ENCODE measurements at regions not wholly inside any gene's neighbourhood (a gene's known extent, or its start where the extent isn't known, plus 50 kb on each side); places are given as distances from the start of the nearest gene placed in this dataset.
A peak's percentile ranks its signal among the peaks of the same experiment; 100 is the strongest.

- Histone ChIP-seq H3K9me3 (ENCODE audit: severe bottlenecking) (no peaks in the 10 kb centered on the region), H3K4me1 (ENCODE audit: insufficient read depth, poor library complexity, severe bottlenecking) (peaks cover 27% of the 10 kb centered on the region), H3K27me3 (ENCODE audit: insufficient read depth, poor library complexity, severe bottlenecking) (no peaks in the 10 kb centered on the region), H3K27ac (ENCODE audit: poor library complexity, severe bottlenecking) (peak overlapping the region; percentile 70), H3K4me3 (ENCODE audit: severe bottlenecking) (no peak overlapping the region), H3K36me3 (ENCODE audit: low read depth) (no peaks in the 10 kb centered on the region)
- ATAC-seq (ENCODE audit: low read depth): no peak
- no peak for TF ChIP-seq CTCF (IDR thresholded peaks at IDR 0.05; ENCODE audit: poor library complexity, severe bottlenecking)
- DNase-seq (ENCODE audit: low spot score): no peak
Observed at GRCh38 chr4:128353791-128354190, 66.2 kb upstream of the PGRMC2 start.

DNA sequence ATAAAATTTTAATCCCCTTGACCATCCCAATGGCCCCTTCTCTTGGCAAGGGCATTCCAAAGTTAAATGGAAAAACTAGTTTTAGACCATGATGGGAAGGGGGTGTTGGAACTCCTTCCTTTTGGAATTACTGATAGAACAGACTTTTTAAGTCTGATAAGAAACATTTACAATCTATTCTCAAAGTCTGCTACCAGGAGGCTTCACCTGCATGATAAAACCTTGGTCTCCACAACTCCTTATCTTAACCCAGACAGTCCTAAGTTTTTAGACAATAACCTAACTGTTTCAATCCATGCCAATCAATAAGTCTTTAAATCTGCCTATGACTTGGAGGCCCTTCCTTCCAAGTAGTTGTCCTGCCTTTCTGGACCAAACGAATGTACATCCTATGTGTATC is 63.9 kb upstream of the PGRMC2 start:
- H3K9me3 ChIP-seq (ENCODE audit: severe bottlenecking): no peaks in the 10 kb centered on the region
- H3K4me3 ChIP-seq (ENCODE audit: severe bottlenecking): no peak overlapping the region
- no peaks in the 10 kb centered on the region for H3K36me3 ChIP-seq (ENCODE audit: low read depth)
- no peak for TF ChIP-seq CTCF (IDR thresholded peaks at IDR 0.05; ENCODE audit: poor library complexity, severe bottlenecking)
- no peak overlapping the region for H3K27ac ChIP-seq (ENCODE audit: poor library complexity, severe bottlenecking)
- peaks cover 37% of the 10 kb centered on the region for H3K4me1 ChIP-seq (ENCODE audit: insufficient read depth, poor library complexity, severe bottlenecking)
- H3K27me3 ChIP-seq (ENCODE audit: insufficient read depth, poor library complexity, severe bottlenecking): no peaks in the 10 kb centered on the region
- DNase-seq (ENCODE audit: low spot score) (no peak), ATAC-seq (ENCODE audit: low read depth) (no peak)

- H3K27ac ChIP-seq (ENCODE audit: poor library complexity, severe bottlenecking): no peak overlapping the region
Observed at GRCh38 chr4:128350449-128351045, 62.9 kb upstream of the PGRMC2 start.

DNA sequence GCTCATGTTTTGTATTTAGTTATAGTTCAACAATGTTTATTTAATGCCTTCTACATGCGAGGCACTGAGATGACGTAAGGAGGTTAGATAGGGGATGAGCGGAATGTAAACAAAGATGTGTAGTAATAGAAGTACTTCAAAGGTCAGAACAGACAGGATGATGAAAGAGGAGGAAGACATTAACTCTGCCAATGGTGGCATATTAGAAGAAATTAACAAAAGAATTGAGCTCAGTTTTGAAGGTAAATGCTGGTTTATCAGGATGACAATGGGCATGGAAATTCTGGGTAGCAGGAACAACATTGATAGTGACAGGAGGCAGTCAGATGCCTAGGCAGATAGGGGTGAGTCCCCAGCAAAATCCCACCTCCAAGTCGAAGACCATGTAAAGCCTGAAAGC is 62.3 kb upstream of the PGRMC2 start:
- peaks cover 31% of the 10 kb centered on the region for H3K4me1 ChIP-seq (ENCODE audit: insufficient read depth, poor library complexity, severe bottlenecking)
- H3K36me3 ChIP-seq (ENCODE audit: low read depth): no peaks in the 10 kb centered on the region
- H3K4me3 ChIP-seq (ENCODE audit: severe bottlenecking): no peak overlapping the region
- no peak overlapping the region for H3K27ac ChIP-seq (ENCODE audit: poor library complexity, severe bottlenecking)
- no peaks in the 10 kb centered on the region for H3K27me3 ChIP-seq (ENCODE audit: insufficient read depth, poor library complexity, severe bottlenecking)
- H3K9me3 ChIP-seq (ENCODE audit: severe bottlenecking): no peaks in the 10 kb centered on the region
- no peak for DNase-seq (ENCODE audit: low spot score)
- TF ChIP-seq CTCF (IDR thresholded peaks at IDR 0.05; ENCODE audit: poor library complexity, severe bottlenecking): no peak
- ATAC-seq (ENCODE audit: low read depth): 0 out of 3 replicates have a peak, but pooled peaks have one; percentile 24

More at GRCh38 chr4:128350449-128351045, 62.9 kb upstream of the PGRMC2 start:
- H3K4me1 ChIP-seq (ENCODE audit: insufficient read depth, poor library complexity, severe bottlenecking): peaks cover 37% of the 10 kb centered on the region
- H3K36me3 ChIP-seq (ENCODE audit: low read depth): no peaks in the 10 kb centered on the region
- ATAC-seq (ENCODE audit: low read depth) (no peak), DNase-seq (ENCODE audit: low spot score) (no peak)
- no peak for TF ChIP-seq CTCF (IDR thresholded peaks at IDR 0.05; ENCODE audit: poor library complexity, severe bottlenecking)
- no peaks in the 10 kb centered on the region for H3K27me3 ChIP-seq (ENCODE audit: insufficient read depth, poor library complexity, severe bottlenecking)
- no peak overlapping the region for H3K4me3 ChIP-seq (ENCODE audit: severe bottlenecking)
- H3K9me3 ChIP-seq (ENCODE audit: severe bottlenecking): no peaks in the 10 kb centered on the region

DNA sequence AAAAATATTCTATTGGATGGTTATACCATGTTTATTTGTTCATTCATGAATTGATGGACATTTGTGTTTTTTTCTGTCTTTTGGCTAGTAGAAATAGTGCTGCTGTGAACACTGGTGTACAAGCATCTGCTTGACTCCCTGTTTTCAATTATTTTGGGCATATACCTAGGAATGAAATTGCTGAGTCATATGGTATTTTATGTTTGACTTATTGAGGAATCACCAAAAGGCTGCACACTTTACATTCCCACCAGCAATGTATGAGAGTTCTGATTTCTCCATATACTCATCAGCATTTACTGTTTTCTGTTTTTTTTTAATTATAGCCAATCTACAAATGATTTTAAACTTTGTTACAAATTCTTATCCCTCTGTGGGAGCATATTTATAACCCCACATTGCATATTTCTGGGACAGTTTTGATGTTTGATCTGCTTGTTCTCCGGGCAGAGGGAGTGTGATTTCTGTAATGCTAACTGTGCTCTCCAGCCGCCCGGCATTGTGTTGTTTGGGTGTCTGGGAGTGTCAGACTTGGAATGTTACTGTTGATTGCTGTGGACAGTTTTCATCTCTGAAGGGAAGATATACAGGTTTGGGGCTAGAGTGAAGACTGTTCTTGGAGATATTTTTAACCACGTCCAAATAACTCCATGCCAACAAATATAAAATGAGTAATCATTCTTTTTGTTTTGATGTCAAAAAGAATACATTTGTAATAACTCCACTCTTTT is 60.5 kb upstream of the PGRMC2 start:
- ATAC-seq (ENCODE audit: low read depth) (peak; percentile 40; the same call in 1 of the 3 replicates), DNase-seq (ENCODE audit: low spot score) (no peak)
- H3K27ac ChIP-seq (ENCODE audit: poor library complexity, severe bottlenecking): no peak overlapping the region
- no peak for TF ChIP-seq CTCF (IDR thresholded peaks at IDR 0.05; ENCODE audit: poor library complexity, severe bottlenecking)
- H3K9me3 ChIP-seq (ENCODE audit: severe bottlenecking): no peaks in the 10 kb centered on the region
- H3K36me3 ChIP-seq (ENCODE audit: low read depth): no peaks in the 10 kb centered on the region
- no peaks in the 10 kb centered on the region for H3K27me3 ChIP-seq (ENCODE audit: insufficient read depth, poor library complexity, severe bottlenecking)
- no peak overlapping the region for H3K4me3 ChIP-seq (ENCODE audit: severe bottlenecking)
- H3K4me1 ChIP-seq (ENCODE audit: insufficient read depth, poor library complexity, severe bottlenecking): peaks cover 19% of the 10 kb centered on the region
